ENCODE measurements at regions not wholly inside any gene's neighbourhood (a gene's known extent, or its start where the extent isn't known, plus 50 kb on each side); places are given as distances from the start of the nearest gene placed in this dataset.

DNA sequence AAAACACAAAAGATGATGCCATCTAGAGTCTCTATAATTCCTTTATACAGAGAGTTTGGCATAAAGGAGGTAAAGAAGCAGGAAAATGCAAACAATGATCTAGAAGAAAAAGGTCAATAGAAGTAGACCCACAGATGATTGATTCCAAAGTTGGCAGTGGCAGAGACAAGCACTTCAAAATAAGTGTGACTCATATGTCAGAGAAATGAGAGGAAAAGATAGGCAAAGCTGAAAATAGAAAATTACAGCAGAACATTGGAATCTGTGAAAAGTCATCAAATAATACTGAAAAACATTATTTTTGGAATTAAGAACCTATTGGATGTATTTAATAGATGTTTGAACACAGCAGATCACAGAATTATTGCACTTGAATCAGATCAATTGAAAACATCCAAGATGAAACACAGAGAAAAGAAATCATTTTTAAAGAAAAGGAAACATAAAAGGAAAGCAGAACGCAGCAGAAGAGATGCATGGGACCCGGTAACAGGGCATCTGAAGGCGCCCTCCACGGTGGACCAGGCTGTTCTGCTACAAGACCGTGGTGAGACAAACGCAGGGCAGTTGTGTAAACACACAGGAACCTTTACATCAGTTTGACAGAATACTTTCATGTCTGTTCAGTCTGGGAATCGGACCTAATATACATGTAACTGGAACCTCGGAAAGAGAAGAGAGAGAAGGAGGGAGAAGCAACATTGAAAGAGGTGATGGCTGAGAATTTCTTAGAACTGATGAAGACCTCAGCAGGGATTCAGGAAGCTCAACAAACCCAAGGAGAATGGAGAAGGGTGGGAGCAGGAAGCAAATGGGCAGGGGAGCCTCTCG is 74.6 kb upstream of the GPC1 start:
- TF ChIP-seq EZH2phosphoT487 (IDR thresholded peaks at IDR 0.05; ENCODE audit: insufficient read depth, low read depth) (no peak), EZH2 (IDR thresholded peaks at IDR 0.05; ENCODE audit: insufficient read depth, poor library complexity, severe bottlenecking) (no peak)

Data from GM23248 (cell line).